CD4-positive, alpha-beta T cell (primary cell): ENCODE measurements at regions not wholly inside any gene's neighbourhood (a gene's known extent, or its start where the extent isn't known, plus 50 kb on each side); places are given as distances from the start of the nearest gene placed in this dataset.

Experiments used
- ATAC-seq: fragments of 200-7000 bp; cut with Tn5 transposase; one replicate; pipeline ENCODE4 v1.10.0; 2022; ENCODE audit warnings: mild to moderate bottlenecking; ENCODE audit not compliant: poor library complexity
- CTCF ChIA-PET: fragments of 350-600 bp; sonication (Branson Sonifier 250); formaldehyde crosslinking; loops from one replicate; lab custom pipeline; 2021; ENCODE audit warnings: antibody characterized with exemption, inconsistent platforms; lab: Charles Lee
- POLR2A ChIA-PET: fragments of 350-600 bp; sonication (Branson Sonifier 250); formaldehyde crosslinking; loops from one replicate; lab custom pipeline; 2021; ENCODE audit warnings: antibody characterized with exemption, inconsistent platforms; lab: Charles Lee
- DNase-seq, 14 experiments: peaks; one replicate each; pipeline ENCODE4 v3.0.0-alpha.2; 2013 to 2020; ENCODE audit warnings: mixed read lengths in 2 of 14
- H3K27ac ChIP-seq, 2 donors: one replicate each; pipeline versions ENCODE4 v1.5.1 to v1.7.0; 2013; ENCODE audit warnings: low read length in 2 of 2, low read depth in 1 of 2, mild to moderate bottlenecking in 1 of 2
- H3K27me3 ChIP-seq, 2 experiments: 1 replicate in 1 of 2; 2 replicates in 1 of 2; pipeline versions ENCODE4 v1.6.1 to v1.7.0; 2013; ENCODE audit warnings: low read length in 2 of 2, control low read depth in 1 of 2, mild to moderate bottlenecking in 1 of 2, moderate library complexity in 1 of 2; ENCODE audit not compliant: insufficient read depth in 2 of 2, control insufficient read depth in 1 of 2
- H3K36me3 ChIP-seq: one replicate; pipeline ENCODE4 v1.6.1; 2013; ENCODE audit warnings: low read length, control low read depth; ENCODE audit not compliant: insufficient read depth
- H3K4me1 ChIP-seq: one replicate; pipeline ENCODE4 v1.6.1; 2013; ENCODE audit warnings: low read length, control low read depth; ENCODE audit not compliant: insufficient read depth
- H3K4me3 ChIP-seq: one replicate; pipeline ENCODE4 v1.5.1; 2013; ENCODE audit warnings: mild to moderate bottlenecking, low read length, moderate library complexity
- H3K9me3 ChIP-seq, 2 experiments: 1 replicate in 1 of 2; 2 replicates in 1 of 2; pipeline versions ENCODE4 v1.6.1 to v1.7.0; 2013; ENCODE audit warnings: low read length in 2 of 2, mild to moderate bottlenecking in 2 of 2, control low read depth in 1 of 2, moderate library complexity in 1 of 2; ENCODE audit not compliant: control insufficient read depth in 1 of 2, insufficient read depth in 1 of 2
- H3K27ac Mint-ChIP-seq: one replicate; pipeline ENCODE4 v1.8.0; 2020; ENCODE audit warnings: mixed read lengths
- H3K27me3 Mint-ChIP-seq: one replicate; pipeline ENCODE4 v1.8.0; 2021; ENCODE audit warnings: mixed read lengths
- H3K36me3 Mint-ChIP-seq: one replicate; pipeline ENCODE4 v1.8.0; 2021; ENCODE audit warnings: low read depth, mixed read lengths
- H3K4me1 Mint-ChIP-seq: one replicate; pipeline ENCODE4 v1.8.0; 2021; ENCODE audit warnings: low read depth, mixed read lengths
- H3K4me3 Mint-ChIP-seq: one replicate; pipeline ENCODE4 v1.8.0; 2020; ENCODE audit warnings: mild to moderate bottlenecking, mixed read lengths
- H3K9me3 Mint-ChIP-seq: one replicate; pipeline ENCODE4 v1.8.0; 2020; ENCODE audit warnings: mixed read lengths
- CTCF ChIP-seq: fragments of 200-600 bp; IDR thresholded peaks from one replicate; pipeline ENCODE4 v1.8.0; 2022; ENCODE audit warnings: antibody characterized with exemption, mild to moderate bottlenecking
- intact Hi-C, 2 experiments: fragments of 100-400 bp; cut with DNase I in 1 of 2; cut with micrococcal nuclease in 1 of 2; formaldehyde crosslinking; loops; one replicate each; pipeline versions ENCODE4 v1.15.1 to v1.9.0; 2023 to 2025; cut with DNase I, micrococcal nuclease

DNA sequence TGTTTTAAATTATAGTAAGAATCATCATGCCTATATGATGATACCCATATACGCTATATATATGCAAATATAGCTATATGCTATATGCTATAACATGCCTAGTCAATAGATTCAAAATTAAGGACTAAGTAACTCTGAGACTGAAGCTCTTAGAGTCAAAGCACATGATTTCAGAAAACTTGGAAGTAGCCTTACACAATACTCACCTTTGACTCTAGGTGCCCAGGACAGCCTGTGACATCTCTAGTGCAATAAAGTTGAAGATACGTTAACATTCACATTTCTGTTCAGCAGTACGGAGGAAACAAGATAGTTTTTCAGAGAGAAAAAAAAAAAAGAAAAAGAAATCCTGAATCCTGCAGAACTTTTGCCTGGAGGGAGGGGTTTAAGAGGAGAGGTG, 149.7 kb upstream of the PIK3C3 start:
- CTCF ChIA-PET, result no interaction called here

GRCh38 chr18:41798879-41799278, 156.2 kb upstream of the PIK3C3 start:
- ChIA-PET POLR2A (no interaction called here), CTCF (no interaction called here)
- DNase-seq (no peak), ATAC-seq (no peak)
- Mint-ChIP-seq H3K4me1 (no peaks in the 10 kb centered on the region), H3K4me3 (no peak overlapping the region), H3K36me3 (no peaks in the 10 kb centered on the region), H3K27me3 (no peaks in the 10 kb centered on the region), H3K9me3 (no peaks in the 10 kb centered on the region), H3K27ac (no peak overlapping the region)
- no peak for TF ChIP-seq CTCF
- H3K4me1 ChIP-seq, result no peaks in the 10 kb centered on the region
- H3K27me3 ChIP-seq, result no peaks in the 10 kb centered on the region
- no peak overlapping the region for H3K4me3 ChIP-seq
- intact Hi-C loops, result no loop called here
- H3K9me3 ChIP-seq, result no peaks in the 10 kb centered on the region
- H3K36me3 ChIP-seq, result no peaks in the 10 kb centered on the region
- H3K27ac ChIP-seq, result no peak overlapping the region

More for the DNA sequence above, 149.7 kb upstream of the PIK3C3 start:
- no peaks in the 10 kb centered on the region for H3K9me3 ChIP-seq
- H3K4me3 ChIP-seq, result no peak overlapping the region
- Mint-ChIP-seq H3K27ac (no peak overlapping the region), H3K36me3 (no peaks in the 10 kb centered on the region), H3K4me3 (no peak overlapping the region), H3K27me3 (peaks cover 4% of the 10 kb centered on the region), H3K4me1 (no peaks in the 10 kb centered on the region), H3K9me3 (no peaks in the 10 kb centered on the region)
- ATAC-seq (no peak), DNase-seq (no peak)
- POLR2A ChIA-PET, result no interaction called here
- no peaks in the 10 kb centered on the region for H3K4me1 ChIP-seq
- TF ChIP-seq CTCF, result no peak
- H3K27me3 ChIP-seq, result no peaks in the 10 kb centered on the region
- no peak overlapping the region for H3K27ac ChIP-seq
- intact Hi-C loops, result no loop called here
- no peaks in the 10 kb centered on the region for H3K36me3 ChIP-seq

GRCh38 chr18:41790687-41791086, 164.3 kb upstream of the PIK3C3 start:
- Histone ChIP-seq H3K9me3 (no peaks in the 10 kb centered on the region), H3K4me1 (no peaks in the 10 kb centered on the region), H3K4me3 (no peak overlapping the region), H3K27ac (no peak overlapping the region), H3K27me3 (no peaks in the 10 kb centered on the region), H3K36me3 (no peaks in the 10 kb centered on the region)
- no peak overlapping the region for H3K4me3 Mint-ChIP-seq
- ChIA-PET POLR2A (no interaction called here), CTCF (no interaction called here)
- no peaks in the 10 kb centered on the region for H3K9me3 Mint-ChIP-seq
- H3K27me3 Mint-ChIP-seq, result no peaks in the 10 kb centered on the region
- H3K36me3 Mint-ChIP-seq, result no peaks in the 10 kb centered on the region
- H3K4me1 Mint-ChIP-seq, result no peaks in the 10 kb centered on the region
- intact Hi-C loops, result no loop called here
- no peak overlapping the region for H3K27ac Mint-ChIP-seq
- DNase-seq (no peak), ATAC-seq (no peak)
- no peak for TF ChIP-seq CTCF
